GOT3 (cell line): ENCODE measurements at regions not wholly inside any gene's neighbourhood (a gene's known extent, or its start where the extent isn't known, plus 50 kb on each side); places are given as distances from the start of the nearest gene placed in this dataset.

ENCODE experiments used
- DNase-seq: peaks from one replicate; lab custom pipeline; 2025; ENCODE audit warnings: mixed read lengths; lab: John Stamatoyannopoulos, UW

DNA sequence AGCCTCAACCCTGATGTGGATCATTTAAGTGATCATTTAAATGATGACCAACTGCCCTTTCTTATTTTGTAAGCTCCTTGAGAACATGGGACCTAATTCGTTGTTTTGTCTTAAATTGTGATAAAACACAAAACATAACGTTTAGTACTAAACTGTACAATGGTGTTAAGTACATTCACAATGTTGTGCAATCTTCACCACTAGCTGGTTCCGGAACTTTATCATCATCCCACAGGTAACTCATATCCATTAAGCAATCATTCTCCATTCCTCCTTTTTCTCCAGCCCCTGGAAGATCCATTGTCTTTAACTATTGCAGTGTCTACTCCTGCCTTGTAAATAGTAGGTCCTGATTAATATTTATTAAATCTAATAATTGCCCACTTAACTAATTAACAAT is 460.5 kb upstream of the BRINP1 start:
- DNase-seq, result no peak

GRCh38 chr9:119829186-119829585 is 460.0 kb upstream of the BRINP1 start:
- no peak for DNase-seq

- DNase-seq, result no peak
Observed at GRCh38 chr9:119827526-119827925, 458.3 kb upstream of the BRINP1 start.

DNA sequence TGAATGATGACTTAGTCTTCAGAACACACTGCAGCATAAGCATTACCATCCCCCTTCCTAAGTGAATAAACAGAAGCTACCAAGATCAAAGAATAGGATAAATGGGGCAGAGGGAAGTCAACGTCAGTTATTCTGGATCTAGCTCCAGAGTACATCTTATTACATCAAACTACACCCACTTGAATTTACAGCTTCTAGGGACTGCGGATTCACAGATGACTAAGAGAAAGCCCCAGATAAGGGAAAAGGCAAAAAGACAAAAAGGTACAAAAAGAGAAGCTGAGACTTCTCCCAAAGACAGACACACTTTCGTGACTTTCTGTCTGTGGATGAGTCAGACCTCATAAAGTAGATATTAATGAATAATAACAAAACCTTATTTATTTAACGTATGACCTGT is 457.9 kb upstream of the BRINP1 start:
- DNase-seq, result no peak

- DNase-seq, result no peak
Observed at GRCh38 chr9:119818726-119819435, 449.6 kb upstream of the BRINP1 start.

GRCh38 chr9:119810645-119811429 is 441.6 kb upstream of the BRINP1 start:
- no peak for DNase-seq

- DNase-seq, result no peak
Observed at GRCh38 chr9:119803679-119804078, 434.4 kb upstream of the BRINP1 start.

DNA sequence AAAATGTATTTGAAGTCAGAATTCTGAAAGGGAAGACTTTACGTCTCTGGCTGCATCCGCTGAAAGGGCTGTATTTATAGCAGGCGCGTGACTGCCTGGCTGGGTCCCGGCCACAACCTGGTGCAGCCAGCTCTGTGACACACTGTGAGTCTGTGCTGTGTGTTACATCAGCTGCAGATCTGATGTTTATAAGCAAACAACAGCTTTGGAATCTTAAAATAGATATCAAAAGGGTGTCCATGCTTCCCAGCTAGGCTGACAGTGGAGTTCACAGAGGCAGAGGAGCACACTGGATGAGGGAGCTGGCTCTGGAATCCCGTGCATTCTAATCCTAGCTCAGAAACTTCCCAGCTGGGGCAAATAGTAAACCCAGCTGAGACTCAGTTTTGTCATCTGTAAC is 433.4 kb upstream of the BRINP1 start:
- peak; percentile 8 for DNase-seq

GRCh38 chr9:119802133-119802532 is 432.9 kb upstream of the BRINP1 start:
- no peak for DNase-seq

- no peak for DNase-seq
Observed at GRCh38 chr9:119801311-119801710, 432.1 kb upstream of the BRINP1 start.

DNA sequence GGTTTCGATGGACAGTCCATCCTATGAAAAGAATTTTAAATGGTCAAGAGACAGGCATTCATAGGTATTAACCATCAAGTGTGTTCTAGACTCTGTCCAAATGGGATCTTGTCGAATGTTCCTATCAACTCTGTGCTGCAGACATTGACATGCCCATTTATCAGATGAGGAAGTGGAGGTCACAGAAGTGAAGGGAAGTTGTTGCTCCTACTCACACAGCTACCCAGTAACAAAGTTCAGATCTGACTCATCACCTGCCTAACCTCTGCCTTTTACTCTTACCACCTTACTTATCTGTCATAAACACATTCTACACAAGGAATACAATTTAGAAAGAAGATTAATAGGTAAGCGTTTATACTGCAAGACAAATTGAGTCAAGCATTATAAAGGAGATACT is 426.2 kb upstream of the BRINP1 start:
- DNase-seq, result no peak

DNA sequence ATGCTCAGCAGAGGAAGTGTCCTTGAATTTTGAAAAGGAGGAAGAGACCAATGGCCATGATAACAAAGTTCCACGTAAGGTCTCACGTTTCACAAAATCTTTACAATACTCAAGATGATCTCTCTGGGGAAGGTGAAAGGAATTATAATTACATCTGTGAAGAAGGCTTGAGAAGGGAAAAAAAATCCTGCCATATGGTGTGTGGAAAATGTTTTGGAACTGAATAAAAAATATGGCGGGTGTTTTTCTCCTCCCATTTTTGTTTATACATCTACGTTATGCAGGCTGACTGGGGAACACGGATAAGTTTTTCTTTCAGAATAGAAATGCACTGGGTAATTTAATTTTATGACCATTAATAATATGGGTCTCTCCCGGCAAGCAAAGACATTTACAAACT is 425.6 kb upstream of the BRINP1 start:
- no peak for DNase-seq

GRCh38 chr9:119793218-119793617 is 424.0 kb upstream of the BRINP1 start:
- no peak for DNase-seq

GRCh38 chr9:119792242-119792641 is 423.0 kb upstream of the BRINP1 start:
- no peak for DNase-seq

GRCh38 chr9:119789987-119790386 is 420.8 kb upstream of the BRINP1 start:
- no peak for DNase-seq

DNA sequence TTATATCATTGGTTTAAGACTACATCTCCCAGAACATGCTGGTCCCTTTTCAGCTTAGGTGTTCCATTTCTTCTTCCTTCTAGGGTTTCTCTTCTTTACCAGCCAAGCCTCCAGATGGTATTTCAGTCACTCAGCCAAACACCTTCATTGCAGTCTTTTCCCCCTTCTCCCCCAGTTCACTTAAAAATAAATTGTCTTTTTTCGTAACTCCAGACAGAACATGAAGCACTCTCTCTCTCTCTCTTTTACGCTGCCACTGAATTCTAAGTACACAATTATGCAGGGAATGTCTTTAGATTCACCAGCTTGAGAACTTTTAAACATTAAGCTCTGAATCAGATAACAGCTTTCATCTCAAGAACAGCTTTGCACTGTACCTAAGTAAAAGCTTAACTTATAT is 419.7 kb upstream of the BRINP1 start:
- DNase-seq, result no peak

DNA sequence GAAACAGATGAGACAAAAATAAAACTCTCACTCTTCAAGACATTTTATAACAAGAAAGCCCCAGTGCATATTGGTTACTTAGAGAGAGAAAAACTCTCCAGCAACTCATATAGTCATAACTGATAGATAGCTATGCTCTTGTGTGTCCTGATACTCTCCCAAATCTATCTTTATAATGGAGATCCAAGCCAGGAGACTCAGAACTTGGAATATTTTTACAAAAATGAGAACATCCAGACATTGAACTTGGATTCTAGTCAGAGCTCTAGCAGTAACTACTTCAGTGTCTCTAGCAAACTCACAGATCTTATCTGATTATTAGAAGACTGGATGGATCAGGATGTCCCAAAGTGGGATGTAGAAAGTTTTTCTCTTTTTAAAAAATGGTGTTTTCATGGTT is 412.7 kb upstream of the BRINP1 start:
- DNase-seq, result no peak

DNA sequence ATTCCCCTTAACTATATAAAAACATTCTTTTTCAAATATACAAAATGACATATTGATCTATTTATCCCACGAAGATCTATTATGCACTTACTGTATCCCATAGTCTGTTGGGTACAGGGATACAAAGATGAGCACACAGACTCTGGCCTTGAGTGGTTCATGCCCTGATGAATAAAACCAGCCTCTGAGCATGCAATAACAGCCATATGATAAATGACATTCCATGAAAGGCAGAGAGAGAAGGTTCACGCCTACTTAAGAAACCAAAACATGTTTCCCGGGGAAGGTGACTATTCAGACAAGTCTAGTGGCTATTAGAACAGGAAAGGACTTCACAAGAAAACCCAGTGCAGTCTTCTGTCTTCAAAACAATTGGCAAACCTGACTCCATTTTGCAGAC is 406.2 kb upstream of the BRINP1 start:
- no peak for DNase-seq

DNA sequence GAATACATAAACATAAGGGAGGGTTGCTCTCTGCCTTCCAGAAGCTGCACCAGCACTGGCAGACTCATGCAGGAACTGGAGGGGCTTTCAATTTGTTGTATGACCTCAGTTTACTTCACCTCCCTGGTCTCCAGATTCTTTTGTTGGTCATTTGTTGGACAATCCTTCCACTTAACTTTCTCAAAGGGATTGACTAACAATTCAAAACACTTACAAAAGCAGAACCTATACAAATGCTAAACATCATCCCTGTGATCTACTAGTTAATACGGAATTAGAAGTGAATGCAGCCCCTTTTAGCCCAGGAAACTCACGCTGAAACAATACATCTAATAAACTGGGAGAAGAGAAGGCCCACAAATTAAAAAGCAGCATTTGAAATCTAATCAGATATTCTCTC is 404.6 kb upstream of the BRINP1 start:
- DNase-seq, result no peak

GRCh38 chr9:119771341-119771740 is 402.1 kb upstream of the BRINP1 start:
- DNase-seq, result no peak

- no peak for DNase-seq
Observed at GRCh38 chr9:119768266-119768665, 399.0 kb upstream of the BRINP1 start.

DNA sequence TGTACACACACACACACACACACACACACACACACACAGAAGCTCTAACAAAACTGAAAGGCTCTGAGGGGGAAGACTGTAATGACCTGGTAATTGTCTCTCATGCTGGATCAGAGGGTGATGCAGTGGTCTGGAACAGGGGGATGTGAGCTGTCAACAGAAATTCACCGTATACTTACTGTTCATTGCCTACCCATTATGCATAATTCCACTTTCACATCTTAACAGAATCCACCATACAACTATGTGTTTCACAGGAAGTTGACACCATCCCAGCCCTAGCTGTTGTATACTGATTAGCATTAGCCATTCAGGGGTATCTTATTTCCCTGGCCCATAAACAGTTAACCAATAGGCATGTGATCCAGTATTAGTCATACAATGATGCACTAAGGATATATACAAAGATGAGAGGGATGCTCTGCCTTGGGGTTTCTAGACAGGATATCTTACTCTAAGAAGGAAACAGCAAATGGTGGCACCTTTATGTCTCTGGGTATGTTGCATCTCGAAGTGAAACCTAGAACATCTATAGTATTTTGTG is 396.5 kb upstream of the BRINP1 start:
- DNase-seq, result no peak

DNA sequence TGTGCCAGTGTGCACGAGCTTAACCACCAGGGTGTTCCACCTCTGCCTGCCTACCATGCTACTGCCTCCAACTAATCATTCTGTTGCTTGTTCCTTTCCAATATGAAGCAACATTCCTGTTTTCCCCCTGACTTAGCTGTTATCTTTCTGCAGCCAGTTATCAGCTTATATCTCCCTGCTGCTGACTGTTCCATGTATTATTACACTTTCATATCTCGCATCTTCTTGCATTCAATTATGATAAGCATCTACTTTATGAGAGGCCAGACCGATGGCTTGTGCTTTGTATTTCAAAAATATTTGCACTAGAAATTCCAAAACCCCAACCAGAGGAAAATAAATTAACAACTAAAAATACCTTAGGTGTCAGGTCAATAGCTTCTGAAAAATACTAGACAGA is 394.0 kb upstream of the BRINP1 start:
- DNase-seq, result no peak
